Activated T-helper 1 cell treated with anti-CD3 and anti-CD28 coated beads, Interleukin-12 subunit alpha, Interleukin-12 subunit beta, Interleukin-2, Interleukin-4 antibody, amounts not matched to agents 30 ng/mL and 10 ng/mL and 1 ng/mL, durations not matched to agents 14 hours and 24 hours and 36 hours (primary cell): ENCODE measurements at regions not wholly inside any gene's neighbourhood (a gene's known extent, or its start where the extent isn't known, plus 50 kb on each side); places are given as distances from the start of the nearest gene placed in this dataset.

Source experiments
- DNase-seq: peaks from one replicate; pipeline ENCODE4 v3.0.0; 2021; ENCODE audit warnings: low spot score
- H3K27ac Mint-ChIP-seq: one replicate; pipeline ENCODE4 v1.8.0; 2021; ENCODE audit warnings: mild to moderate bottlenecking, mixed read lengths
- H3K27me3 Mint-ChIP-seq: one replicate; pipeline ENCODE4 v1.8.0; 2022; ENCODE audit warnings: mild to moderate bottlenecking, moderate library complexity, mixed read lengths; ENCODE audit not compliant: insufficient read depth
- H3K36me3 Mint-ChIP-seq: one replicate; pipeline ENCODE4 v1.8.0; 2021; ENCODE audit warnings: low read depth, mixed read lengths
- H3K4me1 Mint-ChIP-seq: one replicate; pipeline ENCODE4 v1.8.0; 2021; ENCODE audit warnings: low read depth, mixed read lengths
- H3K4me3 Mint-ChIP-seq: one replicate; pipeline ENCODE4 v1.8.0; 2021; ENCODE audit warnings: mild to moderate bottlenecking, moderate library complexity, mixed read lengths
- H3K9me3 Mint-ChIP-seq: one replicate; pipeline ENCODE4 v1.8.0; 2021; ENCODE audit warnings: mixed read lengths
- intact Hi-C: fragments of 100-400 bp; cut with micrococcal nuclease; formaldehyde crosslinking; loops from one replicate; pipeline ENCODE4 v1.15.1; 2024

DNA sequence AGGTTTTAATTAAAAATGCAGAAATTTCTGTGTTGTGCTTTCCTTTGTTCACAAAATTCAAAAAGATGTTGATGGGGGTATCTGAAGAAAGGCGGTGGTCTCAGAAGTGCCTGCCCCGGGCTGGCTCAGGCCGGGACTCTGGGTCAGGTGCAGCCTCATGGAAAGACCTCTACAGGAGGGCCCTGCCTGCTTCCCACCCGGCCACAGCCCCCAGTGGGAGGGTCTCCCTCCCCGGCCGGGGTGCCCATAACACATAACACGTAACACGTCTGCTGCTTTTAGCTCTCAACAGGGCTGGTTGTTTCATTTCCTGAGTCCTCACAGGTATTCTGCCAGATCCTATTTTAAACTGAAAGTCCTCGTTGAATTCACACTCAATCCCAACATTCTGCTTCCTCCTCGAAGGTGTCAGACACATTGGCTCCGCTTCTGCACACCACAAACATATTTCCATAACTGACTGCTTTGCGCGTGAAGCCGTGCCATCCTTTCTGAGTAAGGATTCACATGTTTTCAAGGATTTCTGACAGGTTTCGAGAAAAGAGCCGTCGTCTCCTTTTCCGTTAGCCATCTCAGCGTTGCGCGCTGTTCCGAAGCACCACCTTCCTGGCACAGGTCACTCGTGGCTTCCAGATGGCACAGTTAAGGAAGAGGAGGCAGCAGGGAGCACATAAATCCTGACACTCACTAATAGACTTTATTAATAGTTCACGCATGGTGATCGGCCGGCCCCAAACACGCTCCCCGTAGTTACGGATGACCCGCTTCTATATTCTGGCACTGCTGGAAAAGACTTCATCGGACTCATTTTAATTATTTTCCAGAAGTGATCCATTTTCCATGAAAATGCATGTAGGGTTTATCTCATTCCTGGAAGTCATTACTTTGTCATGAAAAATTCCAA, 569.3 kb downstream of the BRD1 start:
- intact Hi-C loops, result no loop called here
- no peaks in the 10 kb centered on the region for H3K9me3 Mint-ChIP-seq
- H3K4me1 Mint-ChIP-seq, result no peaks in the 10 kb centered on the region
- no peaks in the 10 kb centered on the region for H3K27me3 Mint-ChIP-seq
- no peak for DNase-seq
- H3K27ac Mint-ChIP-seq, result no peak overlapping the region
- H3K36me3 Mint-ChIP-seq, result no peaks in the 10 kb centered on the region
- H3K4me3 Mint-ChIP-seq, result no peak overlapping the region

DNA sequence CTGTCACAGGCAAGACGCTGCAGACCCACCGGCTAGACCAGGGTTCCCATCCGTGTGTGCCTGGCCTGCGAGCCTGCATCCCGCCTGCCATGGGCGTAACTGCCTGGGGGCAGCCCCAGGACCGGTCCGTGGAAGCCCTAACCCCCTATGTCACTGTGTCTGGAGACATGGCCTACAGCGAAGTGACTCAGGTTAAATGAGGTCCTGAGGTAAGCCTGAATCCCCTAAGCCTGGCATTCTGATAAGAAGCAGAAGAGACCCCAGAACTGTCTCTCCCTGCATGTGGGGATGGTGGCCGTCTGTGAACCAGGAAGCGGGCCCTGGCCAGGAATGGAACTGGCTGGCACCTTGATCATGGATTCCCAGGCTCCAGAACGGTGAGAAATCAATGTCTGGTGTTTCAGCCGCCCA, 570.1 kb downstream of the BRD1 start:
- Mint-ChIP-seq H3K27ac (no peak overlapping the region), H3K27me3 (no peaks in the 10 kb centered on the region), H3K4me1 (no peaks in the 10 kb centered on the region), H3K9me3 (no peaks in the 10 kb centered on the region), H3K36me3 (no peaks in the 10 kb centered on the region), H3K4me3 (no peak overlapping the region)
- intact Hi-C loops, result no loop called here
- DNase-seq, result no peak

DNA sequence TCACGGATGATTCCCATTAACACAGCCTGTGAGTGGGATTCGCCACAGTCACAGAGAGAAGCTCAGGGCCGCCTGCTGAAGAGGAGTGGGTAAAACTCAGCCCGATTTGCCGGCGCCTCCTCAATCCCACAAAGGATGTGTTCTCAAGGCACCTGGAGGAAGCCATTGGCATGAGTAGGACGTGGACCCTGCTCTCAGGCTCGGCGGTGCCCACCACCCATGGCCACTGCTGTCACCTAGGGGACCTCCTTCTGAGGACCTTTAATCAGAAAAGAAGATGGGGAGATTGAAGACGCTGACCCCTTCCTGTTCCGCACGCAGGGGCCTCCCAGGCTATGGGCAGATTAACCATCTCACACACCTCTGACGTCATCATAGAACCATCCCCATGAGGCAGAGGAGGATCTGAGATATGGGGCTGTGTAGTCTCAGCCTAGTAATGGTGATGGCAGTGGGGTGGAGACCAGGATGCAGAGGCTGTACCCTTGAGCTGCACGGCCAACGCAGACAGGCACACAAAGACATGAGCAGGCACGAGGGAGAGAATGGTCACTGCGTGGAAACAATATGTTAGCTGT, 571.8 kb downstream of the BRD1 start:
- Mint-ChIP-seq H3K4me1 (no peaks in the 10 kb centered on the region), H3K36me3 (no peaks in the 10 kb centered on the region), H3K4me3 (no peak overlapping the region), H3K27me3 (peaks cover 4% of the 10 kb centered on the region), H3K9me3 (no peaks in the 10 kb centered on the region), H3K27ac (no peak overlapping the region)
- DNase-seq, result no peak
- intact Hi-C loops, result no loop called here

DNA sequence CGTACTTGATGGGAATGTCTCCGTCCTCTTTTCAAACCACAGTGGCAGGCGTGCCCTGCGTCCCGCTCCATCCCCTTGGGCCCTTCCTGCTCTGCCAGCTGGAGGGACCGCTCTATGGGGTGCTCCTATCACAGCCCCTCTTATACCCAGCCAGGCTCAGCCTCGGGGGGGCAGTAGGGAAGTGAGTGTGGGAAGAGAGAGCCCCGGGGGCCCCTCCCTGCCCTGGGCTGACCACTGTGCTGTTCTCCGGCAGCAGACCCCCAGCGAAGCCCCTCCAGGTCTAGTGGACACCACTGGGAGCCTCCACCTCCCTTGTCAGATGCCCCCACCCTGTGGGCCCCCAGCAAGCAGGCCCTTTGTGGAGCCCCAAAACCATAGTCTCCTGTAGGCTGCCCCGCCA, 572.5 kb downstream of the BRD1 start:
- intact Hi-C loops, result no loop called here
- H3K36me3 Mint-ChIP-seq, result no peaks in the 10 kb centered on the region
- H3K27me3 Mint-ChIP-seq, result peaks cover 4% of the 10 kb centered on the region
- no peak overlapping the region for H3K27ac Mint-ChIP-seq
- H3K4me1 Mint-ChIP-seq, result no peaks in the 10 kb centered on the region
- no peaks in the 10 kb centered on the region for H3K9me3 Mint-ChIP-seq
- DNase-seq, result no peak
- no peak overlapping the region for H3K4me3 Mint-ChIP-seq

DNA sequence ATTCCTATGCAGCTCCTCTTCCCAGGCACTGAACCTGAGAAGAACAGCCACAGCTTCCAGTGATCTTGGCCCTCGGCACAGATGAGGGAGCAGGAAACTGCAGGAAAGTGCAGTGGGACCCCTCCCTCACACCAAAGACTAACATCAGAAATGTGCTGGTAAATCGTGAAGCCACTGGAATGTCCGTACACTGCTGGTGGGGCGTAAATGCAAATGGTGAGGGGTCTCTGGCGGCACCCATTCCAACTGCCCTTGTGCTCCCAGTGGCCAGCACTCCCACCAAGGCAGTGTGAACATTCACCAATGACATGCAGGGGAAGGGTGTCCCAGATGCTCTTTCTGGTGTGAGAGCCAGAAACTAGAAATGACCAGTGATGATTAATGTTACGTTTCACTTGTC, 574.0 kb downstream of the BRD1 start:
- H3K36me3 Mint-ChIP-seq, result no peaks in the 10 kb centered on the region
- intact Hi-C loops, result no loop called here
- no peaks in the 10 kb centered on the region for H3K9me3 Mint-ChIP-seq
- H3K27ac Mint-ChIP-seq, result no peak overlapping the region
- no peak for DNase-seq
- H3K4me1 Mint-ChIP-seq, result no peaks in the 10 kb centered on the region
- H3K27me3 Mint-ChIP-seq, result peaks cover 5% of the 10 kb centered on the region
- no peak overlapping the region for H3K4me3 Mint-ChIP-seq

DNA sequence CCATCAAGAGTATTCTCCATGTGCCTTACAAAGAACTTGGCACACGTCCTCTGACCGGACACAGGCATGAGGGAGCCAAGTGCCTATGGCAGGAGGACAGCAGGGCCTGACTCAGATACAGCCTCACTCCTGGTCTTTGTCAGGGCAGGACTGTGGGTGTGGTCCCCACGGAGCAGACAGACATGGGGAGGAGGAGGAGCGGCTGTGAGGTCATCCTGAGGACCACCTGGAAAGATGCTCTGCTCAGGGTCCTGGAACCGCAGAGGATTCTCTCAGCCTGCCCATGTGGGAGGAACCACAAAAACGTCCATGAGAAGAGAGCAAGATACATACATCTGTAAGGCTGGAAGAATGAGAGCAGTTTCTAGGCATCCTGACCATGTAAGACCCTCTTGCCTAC, 576.3 kb downstream of the BRD1 start:
- intact Hi-C loops, result no loop called here
- no peak for DNase-seq
- no peaks in the 10 kb centered on the region for H3K36me3 Mint-ChIP-seq
- H3K9me3 Mint-ChIP-seq, result no peaks in the 10 kb centered on the region
- no peak overlapping the region for H3K4me3 Mint-ChIP-seq
- H3K27ac Mint-ChIP-seq, result no peak overlapping the region
- H3K4me1 Mint-ChIP-seq, result no peaks in the 10 kb centered on the region
- peaks cover 5% of the 10 kb centered on the region for H3K27me3 Mint-ChIP-seq

DNA sequence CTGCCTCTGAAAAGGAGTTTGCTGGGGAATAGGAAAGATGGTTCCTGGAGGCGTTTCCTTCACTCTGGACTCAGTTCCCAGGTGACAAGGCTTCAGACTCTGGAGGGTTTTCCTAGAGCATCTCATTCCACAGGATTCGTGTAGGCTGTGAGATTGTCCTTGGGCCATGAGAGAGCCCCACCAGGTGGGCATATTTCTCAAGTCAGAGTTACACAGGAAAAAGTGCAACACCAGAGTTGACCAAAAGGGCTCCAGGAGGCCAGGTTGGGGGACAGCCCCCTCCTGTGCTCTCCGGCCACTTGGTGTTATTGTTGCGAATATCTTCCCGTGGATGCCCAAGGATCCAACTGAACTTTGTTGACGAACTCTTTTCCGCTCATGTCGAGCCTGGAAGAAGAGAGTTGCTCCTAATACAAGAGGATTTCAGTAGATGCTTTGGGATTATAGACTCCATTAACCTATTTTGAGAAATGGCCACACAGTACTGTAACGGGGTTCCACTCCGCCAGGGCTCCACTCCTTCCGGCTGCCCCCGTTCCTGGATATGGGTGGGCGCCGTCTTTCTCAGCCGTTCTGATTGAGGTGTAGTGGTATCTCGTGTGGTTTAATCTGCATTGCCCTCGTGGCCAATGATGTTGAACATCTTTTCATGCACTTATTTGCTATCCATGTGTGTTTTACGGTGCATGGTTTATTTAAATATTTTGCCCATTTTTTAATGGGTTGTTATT, 580.3 kb downstream of the BRD1 start:
- H3K27ac Mint-ChIP-seq, result no peak overlapping the region
- no peaks in the 10 kb centered on the region for H3K9me3 Mint-ChIP-seq
- intact Hi-C loops, result no loop called here
- H3K36me3 Mint-ChIP-seq, result no peaks in the 10 kb centered on the region
- no peak overlapping the region for H3K4me3 Mint-ChIP-seq
- no peak for DNase-seq
- H3K4me1 Mint-ChIP-seq, result no peaks in the 10 kb centered on the region
- H3K27me3 Mint-ChIP-seq, result peaks cover 4% of the 10 kb centered on the region

DNA sequence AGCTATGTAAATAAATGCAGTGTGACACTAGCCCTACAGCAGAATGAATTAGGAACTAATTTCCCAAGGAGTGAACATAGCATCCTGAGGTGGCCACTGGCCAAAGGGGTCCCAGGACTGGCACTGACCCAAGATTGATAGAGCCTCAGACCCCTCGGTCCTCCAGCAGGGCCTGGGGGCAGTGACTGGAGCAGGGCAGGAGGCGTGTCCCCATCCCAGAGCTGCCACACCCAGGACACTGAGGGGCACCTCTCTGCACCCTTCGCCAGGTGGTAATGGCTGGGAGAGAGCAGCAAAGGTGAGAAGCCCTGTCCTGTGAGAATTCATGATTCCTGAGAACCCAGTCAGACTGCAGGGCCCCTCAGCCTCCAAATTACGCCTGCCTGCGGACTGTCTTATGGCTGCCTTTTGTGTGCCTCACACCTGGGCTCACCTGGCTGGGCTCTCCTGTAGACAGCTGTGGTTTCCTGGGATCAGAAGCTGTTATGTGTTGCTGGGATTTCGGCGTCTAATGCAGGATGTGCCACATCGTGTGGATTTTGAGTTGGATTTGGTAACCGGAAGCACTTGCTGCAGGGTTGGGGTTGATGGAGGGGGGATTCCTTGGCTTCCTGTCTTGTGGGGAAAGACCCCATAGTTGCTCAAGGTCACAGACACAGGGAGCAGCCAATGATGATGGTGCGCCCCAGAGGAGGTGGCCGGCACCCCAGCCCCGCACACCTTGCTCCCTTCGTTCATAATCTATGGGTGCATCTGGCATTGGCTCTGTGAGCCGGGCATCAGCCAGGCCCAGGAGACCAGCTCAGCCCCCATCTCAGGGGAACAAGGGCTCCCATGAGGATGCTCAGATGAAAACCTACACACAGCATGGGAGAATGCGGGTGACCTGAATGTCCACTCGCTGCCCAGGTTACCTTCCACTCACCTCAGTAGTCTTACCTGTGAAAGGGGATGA, 582.9 kb downstream of the BRD1 start:
- H3K9me3 Mint-ChIP-seq, result no peaks in the 10 kb centered on the region
- H3K36me3 Mint-ChIP-seq, result no peaks in the 10 kb centered on the region
- DNase-seq, result no peak
- no peak overlapping the region for H3K27ac Mint-ChIP-seq
- no peak overlapping the region for H3K4me3 Mint-ChIP-seq
- no peaks in the 10 kb centered on the region for H3K4me1 Mint-ChIP-seq
- H3K27me3 Mint-ChIP-seq, result peaks cover 1% of the 10 kb centered on the region
- intact Hi-C loops, result no loop called here

DNA sequence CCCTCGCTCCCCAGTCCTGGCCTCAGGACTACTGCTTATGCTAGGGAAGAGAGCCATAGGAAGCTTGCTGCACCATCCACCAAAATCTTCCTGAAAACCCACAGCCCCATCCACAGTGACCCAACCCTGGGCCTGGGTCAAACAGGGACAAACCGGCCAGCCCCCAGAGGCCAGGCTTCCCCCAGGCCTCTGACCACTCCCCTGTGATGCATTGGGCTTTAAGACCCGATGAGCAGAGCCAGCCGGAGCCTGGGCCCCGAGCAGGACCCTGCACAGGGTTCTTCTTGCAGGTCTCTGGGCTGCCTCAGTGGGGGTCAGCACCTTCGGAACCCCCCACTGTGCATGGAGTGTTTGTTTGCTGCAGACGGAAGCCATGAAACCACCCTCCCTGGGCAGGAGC, 583.7 kb downstream of the BRD1 start:
- H3K27me3 Mint-ChIP-seq, result no peaks in the 10 kb centered on the region
- DNase-seq, result no peak
- H3K4me1 Mint-ChIP-seq, result no peaks in the 10 kb centered on the region
- no peak overlapping the region for H3K27ac Mint-ChIP-seq
- no peaks in the 10 kb centered on the region for H3K36me3 Mint-ChIP-seq
- no peak overlapping the region for H3K4me3 Mint-ChIP-seq
- intact Hi-C loops, result no loop called here
- H3K9me3 Mint-ChIP-seq, result no peaks in the 10 kb centered on the region

DNA sequence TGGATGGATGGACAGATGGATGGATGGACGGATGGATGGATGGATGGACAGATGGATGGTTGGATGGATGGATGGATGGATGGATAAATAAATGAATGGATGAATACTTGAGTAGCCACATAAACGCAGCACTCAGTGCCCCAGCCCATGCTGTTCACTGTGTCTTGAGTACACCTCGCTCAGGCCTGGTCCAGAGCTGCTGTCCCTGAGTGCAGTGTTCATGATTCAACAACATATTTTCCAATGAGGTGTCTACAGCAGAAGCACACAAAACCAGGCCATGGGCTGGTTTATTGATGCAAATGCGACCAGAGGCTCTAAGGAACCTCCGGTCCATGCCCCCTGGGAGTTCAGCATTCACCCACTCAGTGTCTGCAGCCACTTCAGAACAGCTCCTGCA, 584.3 kb downstream of the BRD1 start:
- intact Hi-C loops, result no loop called here
- no peaks in the 10 kb centered on the region for H3K27me3 Mint-ChIP-seq
- no peaks in the 10 kb centered on the region for H3K4me1 Mint-ChIP-seq
- H3K4me3 Mint-ChIP-seq, result no peak overlapping the region
- no peak for DNase-seq
- H3K9me3 Mint-ChIP-seq, result no peaks in the 10 kb centered on the region
- H3K36me3 Mint-ChIP-seq, result no peaks in the 10 kb centered on the region
- H3K27ac Mint-ChIP-seq, result no peak overlapping the region

DNA sequence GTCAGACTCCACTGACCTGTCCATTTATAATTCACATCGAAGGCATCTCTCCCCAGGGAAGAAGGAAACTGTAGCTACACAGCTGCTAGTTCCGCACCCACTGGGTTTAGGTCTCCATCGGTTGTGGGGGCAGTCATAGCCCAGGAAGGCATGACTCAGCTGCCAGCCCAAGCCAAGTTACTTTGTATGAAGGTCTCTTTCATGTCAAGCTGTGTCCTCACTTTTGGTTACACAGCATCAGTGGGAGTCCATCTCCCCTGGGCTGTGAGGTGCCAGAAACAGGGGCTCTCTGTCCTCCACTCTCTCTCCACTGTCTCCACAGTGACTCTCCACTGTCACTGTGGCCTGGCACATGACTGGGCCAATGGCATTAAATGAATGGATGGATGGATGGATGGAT, 585.2 kb downstream of the BRD1 start:
- intact Hi-C loops, result no loop called here
- H3K36me3 Mint-ChIP-seq, result no peaks in the 10 kb centered on the region
- DNase-seq, result no peak
- H3K27me3 Mint-ChIP-seq, result no peaks in the 10 kb centered on the region
- no peaks in the 10 kb centered on the region for H3K9me3 Mint-ChIP-seq
- H3K27ac Mint-ChIP-seq, result no peak overlapping the region
- no peak overlapping the region for H3K4me3 Mint-ChIP-seq
- no peaks in the 10 kb centered on the region for H3K4me1 Mint-ChIP-seq

DNA sequence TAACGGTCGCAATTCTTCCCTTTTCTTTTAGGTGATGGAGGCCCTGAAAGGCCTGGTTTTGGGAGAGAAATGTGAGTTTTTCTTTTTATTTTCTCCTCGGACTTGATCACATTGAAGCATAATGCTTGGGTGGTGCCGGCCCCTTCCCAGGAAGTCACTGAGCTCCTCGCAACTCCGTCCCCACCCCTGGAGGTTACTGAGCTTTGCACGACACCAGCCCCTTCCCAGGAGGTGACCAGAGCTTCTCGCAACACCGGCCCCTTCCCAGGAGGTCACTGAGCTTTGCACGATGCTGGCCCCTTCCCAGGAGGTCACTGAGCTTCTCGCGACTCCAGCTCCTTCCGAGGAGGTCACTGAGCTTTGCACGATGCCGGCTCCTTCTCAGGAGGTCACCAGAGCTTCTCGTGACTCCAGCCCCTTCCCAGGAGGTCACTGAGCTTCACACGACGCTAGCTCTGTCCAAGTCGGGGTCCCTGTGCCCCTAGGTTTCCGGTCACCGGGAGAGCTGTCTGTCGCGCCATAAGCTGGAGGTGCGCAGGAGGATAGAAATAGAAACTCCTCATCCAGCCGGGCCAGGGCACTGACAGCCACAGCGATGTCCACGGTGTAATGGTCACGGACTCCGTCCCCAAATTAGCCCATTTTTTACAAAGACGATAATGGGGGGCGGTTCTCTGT, 586.4 kb downstream of the BRD1 start:
- intact Hi-C loops, result no loop called here
- Mint-ChIP-seq H3K9me3 (no peaks in the 10 kb centered on the region), H3K36me3 (no peaks in the 10 kb centered on the region), H3K27me3 (no peaks in the 10 kb centered on the region), H3K4me1 (no peaks in the 10 kb centered on the region), H3K27ac (no peak overlapping the region), H3K4me3 (no peak overlapping the region)
- DNase-seq, result no peak
